Lung (tissue), 11 donors: ENCODE measurements at regions not wholly inside any gene's neighbourhood (a gene's known extent, or its start where the extent isn't known, plus 50 kb on each side); places are given as distances from the start of the nearest gene placed in this dataset.

Experiments used
- ATAC-seq: fragments of 200-7000 bp; cut with Tn5 transposase; one replicate; pipeline ENCODE4 v1.9.1; 2020; ENCODE audit warnings: moderate number of reproducible peaks; ENCODE audit not compliant: insufficient read depth, low FRiP score
- DNase-seq, 3 donors: peaks; one replicate each; pipeline ENCODE4 v3.0.0-alpha.2; 2013 to 2017
- H3K27ac ChIP-seq, 2 donors: one replicate each; pipeline ENCODE4 v1.5.1; 2013; ENCODE audit warnings: mild to moderate bottlenecking in 2 of 2, moderate library complexity in 2 of 2, control low read depth in 1 of 2, inconsistent platforms in 1 of 2, low read depth in 1 of 2, low read length in 1 of 2
- H3K27me3 ChIP-seq, 3 donors: one replicate each; pipeline ENCODE4 v1.5.1; 2013; ENCODE audit warnings: low read length in 2 of 3; ENCODE audit not compliant: control insufficient read depth in 3 of 3, insufficient read depth in 3 of 3
- H3K36me3 ChIP-seq, 4 donors: one replicate each; pipeline ENCODE4 v1.5.1; 2013; ENCODE audit warnings: low read length in 4 of 4, mild to moderate bottlenecking in 1 of 4, moderate library complexity in 1 of 4; ENCODE audit not compliant: control insufficient read depth in 4 of 4, insufficient read depth in 4 of 4
- H3K4me1 ChIP-seq, 5 donors: one replicate each; pipeline ENCODE4 v1.5.1; 2013; ENCODE audit warnings: low read length in 5 of 5, mild to moderate bottlenecking in 2 of 5, moderate library complexity in 1 of 5; ENCODE audit not compliant: control insufficient read depth in 5 of 5, insufficient read depth in 5 of 5
- H3K4me3 ChIP-seq: one replicate; pipeline ENCODE4 v1.5.1; 2013; ENCODE audit warnings: mild to moderate bottlenecking, control low read depth, moderate library complexity
- H3K9ac ChIP-seq, 2 donors: one replicate each; pipeline ENCODE4 v1.5.1; 2013; ENCODE audit warnings: low read length in 2 of 2, control low read depth in 1 of 2; ENCODE audit not compliant: insufficient read depth in 1 of 2
- H3K9me3 ChIP-seq, 4 donors: one replicate each; pipeline ENCODE4 v1.5.1; 2013; ENCODE audit warnings: low read length in 3 of 4, mild to moderate bottlenecking in 1 of 4, moderate library complexity in 1 of 4; ENCODE audit not compliant: control insufficient read depth in 4 of 4, insufficient read depth in 3 of 4
- CTCF ChIP-seq: IDR thresholded peaks from 2 replicates; pipeline ENCODE4 v1.5.1; 2012; ENCODE audit warnings: mild to moderate bottlenecking; ENCODE audit errors: control extremely low read depth, extremely low read depth
- WGBS, 2 donors: extraction: QIAGEN DNeasy Blood & Tissue Kit; methylation state at CpG; one replicate each; pipeline ENCODE4 v1.1.7; 2013; 5-methylcytosine and 5-hydroxymethylcytosine counted together
- donor health status: control.
- donor health status: control.
- donor health status: Bipolar disorder and iron deficiency.
- donor health status: healthy.
- donor health status: DM: yes; HTN: yes; CAD: no.

- DNase-seq (no peak), ATAC-seq (no peak)
- Histone ChIP-seq H3K27ac (no peak overlapping the region), H3K27me3 (no peaks in the 10 kb centered on the region), H3K4me3 (no peak overlapping the region), H3K36me3 (no peaks in the 10 kb centered on the region), H3K9me3 (no peaks in the 10 kb centered on the region), H3K4me1 (no peaks in the 10 kb centered on the region), H3K9ac (no peak overlapping the region)
- WGBS, 2 donors = 81 to 92% methylated on average over 6 of the region's 6 CpGs
- no peak for TF ChIP-seq CTCF
These were observed 317.1 kb downstream of the PHKB start for GRCh38 chr16:47778106-47778801.

GRCh38 chr16:47777220-47777619 lies 316.1 kb downstream of the PHKB start:
- Histone ChIP-seq H3K27ac (no peak overlapping the region), H3K9me3 (no peaks in the 10 kb centered on the region), H3K36me3 (no peaks in the 10 kb centered on the region), H3K27me3 (no peaks in the 10 kb centered on the region), H3K4me3 (no peak overlapping the region), H3K4me1 (no peaks in the 10 kb centered on the region), H3K9ac (no peak overlapping the region)
- DNase-seq (no peak), ATAC-seq (no peak)
- TF ChIP-seq CTCF = no peak

GRCh38 chr16:47774661-47775060 lies 313.5 kb downstream of the PHKB start:
- H3K36me3 ChIP-seq = no peaks in the 10 kb centered on the region
- no peak overlapping the region for H3K4me3 ChIP-seq
- DNase-seq (peak in 1 of 3 donors; percentile 6), ATAC-seq (no peak)
- no peaks in the 10 kb centered on the region for H3K27me3 ChIP-seq
- H3K9me3 ChIP-seq = no peaks in the 10 kb centered on the region
- no peak for TF ChIP-seq CTCF
- H3K9ac ChIP-seq = no peak overlapping the region
- 45 to 65% methylated on average over 1 of the region's 1 CpG for WGBS, 2 donors
- H3K4me1 ChIP-seq = no peaks in the 10 kb centered on the region
- no peak overlapping the region for H3K27ac ChIP-seq

- no peak for DNase-seq
- Histone ChIP-seq H3K36me3 (no peaks in the 10 kb centered on the region), H3K9ac (no peak overlapping the region), H3K4me3 (no peak overlapping the region), H3K27ac (no peak overlapping the region), H3K9me3 (no peaks in the 10 kb centered on the region), H3K27me3 (no peaks in the 10 kb centered on the region), H3K4me1 (no peaks in the 10 kb centered on the region)
- ATAC-seq = no peak
- WGBS, 2 donors = 51 to 77% methylated on average over 1 of the region's 1 CpG
- TF ChIP-seq CTCF = no peak
These were observed 292.5 kb downstream of the PHKB start for GRCh38 chr16:47753659-47754058.
